ENCODE measurements at regions not wholly inside any gene's neighbourhood (a gene's known extent, or its start where the extent isn't known, plus 50 kb on each side); places are given as distances from the start of the nearest gene placed in this dataset.
"Not testable (repeated sequence)": the region's sequence is repeated elsewhere in the genome, so short reads cannot be mapped to it uniquely, and the experiment has no call there.

DNA sequence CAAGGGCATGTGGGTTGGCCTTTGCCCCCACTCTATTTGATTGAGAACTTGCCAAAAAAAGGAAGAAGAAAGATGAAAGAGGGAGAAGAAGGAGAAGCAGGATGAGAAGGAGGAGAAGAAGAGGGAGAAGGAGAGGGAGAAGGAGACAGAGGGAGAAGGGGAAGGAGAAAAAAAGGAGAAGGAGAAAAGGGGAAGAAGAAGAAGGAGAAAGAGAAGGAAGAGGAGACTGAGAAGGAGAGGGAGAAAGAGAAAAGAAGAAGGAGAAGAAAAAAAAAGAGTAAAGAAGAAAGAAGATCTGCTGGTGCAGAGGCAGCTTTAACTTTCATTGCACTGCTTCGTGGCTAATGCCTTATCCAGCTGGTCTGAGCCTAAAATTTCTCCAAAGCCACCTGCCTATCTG, 144.4 kb downstream of the ZNF22 start:
- TF ChIP-seq, protein P1, sequence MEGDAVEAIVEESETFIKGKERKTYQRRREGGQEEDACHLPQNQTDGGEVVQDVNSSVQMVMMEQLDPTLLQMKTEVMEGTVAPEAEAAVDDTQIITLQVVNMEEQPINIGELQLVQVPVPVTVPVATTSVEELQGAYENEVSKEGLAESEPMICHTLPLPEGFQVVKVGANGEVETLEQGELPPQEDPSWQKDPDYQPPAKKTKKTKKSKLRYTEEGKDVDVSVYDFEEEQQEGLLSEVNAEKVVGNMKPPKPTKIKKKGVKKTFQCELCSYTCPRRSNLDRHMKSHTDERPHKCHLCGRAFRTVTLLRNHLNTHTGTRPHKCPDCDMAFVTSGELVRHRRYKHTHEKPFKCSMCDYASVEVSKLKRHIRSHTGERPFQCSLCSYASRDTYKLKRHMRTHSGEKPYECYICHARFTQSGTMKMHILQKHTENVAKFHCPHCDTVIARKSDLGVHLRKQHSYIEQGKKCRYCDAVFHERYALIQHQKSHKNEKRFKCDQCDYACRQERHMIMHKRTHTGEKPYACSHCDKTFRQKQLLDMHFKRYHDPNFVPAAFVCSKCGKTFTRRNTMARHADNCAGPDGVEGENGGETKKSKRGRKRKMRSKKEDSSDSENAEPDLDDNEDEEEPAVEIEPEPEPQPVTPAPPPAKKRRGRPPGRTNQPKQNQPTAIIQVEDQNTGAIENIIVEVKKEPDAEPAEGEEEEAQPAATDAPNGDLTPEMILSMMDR (IDR thresholded peaks at IDR 0.05): not testable (repeated sequence)
- not testable (repeated sequence) for TF ChIP-seq EP300, POLR2AphosphoS5, POLR2A (IDR thresholded peaks at IDR 0.05)

Measured in sigmoid colon (tissue), 4 donors.